ENCODE measurements at regions not wholly inside any gene's neighbourhood (a gene's known extent, or its start where the extent isn't known, plus 50 kb on each side); places are given as distances from the start of the nearest gene placed in this dataset.
A peak's percentile ranks its signal among the peaks of the same experiment; 100 is the strongest.
"Not testable (repeated sequence)": the region's sequence is repeated elsewhere in the genome, so short reads cannot be mapped to it uniquely, and the experiment has no call there.

GRCh38 chr17:21513012-21513570 lies 136.9 kb downstream of the KCNJ12 start:
- no peaks in the 10 kb centered on the region for H3K4me1 Mint-ChIP-seq (ENCODE audit: insufficient read depth, unreplicated experiment)
- POLR2A ChIA-PET, result interaction anchor here (0.6 kb wide), 2 partner anchors 37 to 576 kb away, joined by 3 to 4 read pairs; no protein-coding TSS in a partner anchor
- H3K36me3 Mint-ChIP-seq (ENCODE audit: insufficient read depth, unreplicated experiment), result no peaks in the 10 kb centered on the region
- CTCF ChIA-PET, result interaction anchor here (0.5 to 6.2 kb wide), 27 partner anchors 10 to 414 kb away, joined by 3 to 100 read pairs (median 7); no protein-coding TSS in a partner anchor
- H3K9me3 Mint-ChIP-seq (ENCODE audit: unreplicated experiment), result no peaks in the 10 kb centered on the region
- intact Hi-C loops (cut with micrococcal nuclease), result loop anchor here (2.0 to 10.0 kb wide), 2 partner anchors 188 to 394 kb away; no protein-coding TSS in a partner anchor
- peaks cover 21% of the 10 kb centered on the region for H3K27me3 Mint-ChIP-seq (ENCODE audit: insufficient read depth, unreplicated experiment)
- TF ChIP-seq, protein P1, sequence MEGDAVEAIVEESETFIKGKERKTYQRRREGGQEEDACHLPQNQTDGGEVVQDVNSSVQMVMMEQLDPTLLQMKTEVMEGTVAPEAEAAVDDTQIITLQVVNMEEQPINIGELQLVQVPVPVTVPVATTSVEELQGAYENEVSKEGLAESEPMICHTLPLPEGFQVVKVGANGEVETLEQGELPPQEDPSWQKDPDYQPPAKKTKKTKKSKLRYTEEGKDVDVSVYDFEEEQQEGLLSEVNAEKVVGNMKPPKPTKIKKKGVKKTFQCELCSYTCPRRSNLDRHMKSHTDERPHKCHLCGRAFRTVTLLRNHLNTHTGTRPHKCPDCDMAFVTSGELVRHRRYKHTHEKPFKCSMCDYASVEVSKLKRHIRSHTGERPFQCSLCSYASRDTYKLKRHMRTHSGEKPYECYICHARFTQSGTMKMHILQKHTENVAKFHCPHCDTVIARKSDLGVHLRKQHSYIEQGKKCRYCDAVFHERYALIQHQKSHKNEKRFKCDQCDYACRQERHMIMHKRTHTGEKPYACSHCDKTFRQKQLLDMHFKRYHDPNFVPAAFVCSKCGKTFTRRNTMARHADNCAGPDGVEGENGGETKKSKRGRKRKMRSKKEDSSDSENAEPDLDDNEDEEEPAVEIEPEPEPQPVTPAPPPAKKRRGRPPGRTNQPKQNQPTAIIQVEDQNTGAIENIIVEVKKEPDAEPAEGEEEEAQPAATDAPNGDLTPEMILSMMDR (IDR thresholded peaks at IDR 0.05; ENCODE audit: unreplicated experiment), result peak; percentile 83
- H3K4me3 Mint-ChIP-seq (ENCODE audit: unreplicated experiment), result no peak overlapping the region
- DNase-seq (ENCODE audit: unreplicated experiment), result peak; percentile 68
- H3K27ac Mint-ChIP-seq (ENCODE audit: low read depth, unreplicated experiment), result no peak overlapping the region
- no TSS peak for BruUV-seq (replicated peaks)

DNA sequence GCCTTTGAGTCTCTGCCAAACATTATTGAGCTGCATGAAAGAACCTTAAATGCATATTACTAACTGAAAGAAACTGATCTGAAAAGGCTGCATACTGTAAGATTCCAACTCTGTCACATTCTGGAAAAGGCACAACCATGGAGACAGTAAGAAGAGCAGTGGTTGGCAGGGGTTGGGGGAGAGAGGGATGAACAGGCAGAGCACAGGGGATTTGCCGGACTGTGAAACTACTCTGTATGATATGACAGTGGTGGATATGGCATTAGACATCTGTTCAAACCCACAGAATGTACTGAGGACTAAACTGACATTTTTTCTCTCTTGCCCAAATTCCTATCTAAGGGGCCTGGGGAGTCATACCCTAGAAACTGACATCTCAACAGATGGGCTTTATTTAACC lies 138.4 kb downstream of the KCNJ12 start:
- H3K27me3 Mint-ChIP-seq (ENCODE audit: insufficient read depth, unreplicated experiment), result peaks cover 31% of the 10 kb centered on the region
- H3K9me3 Mint-ChIP-seq (ENCODE audit: unreplicated experiment); H3K36me3 Mint-ChIP-seq (ENCODE audit: insufficient read depth, unreplicated experiment); DNase-seq (ENCODE audit: unreplicated experiment); POLR2A ChIA-PET; H3K4me3 Mint-ChIP-seq (ENCODE audit: unreplicated experiment); H3K27ac Mint-ChIP-seq (ENCODE audit: low read depth, unreplicated experiment); BruUV-seq (replicated peaks); H3K4me1 Mint-ChIP-seq (ENCODE audit: insufficient read depth, unreplicated experiment): not testable (repeated sequence)
- intact Hi-C loops (cut with micrococcal nuclease), result loop anchor here (10.0 kb wide), 1 partner anchor 190 kb away; no protein-coding TSS in a partner anchor
- CTCF ChIA-PET, result interaction anchor here (0.7 to 6.2 kb wide), 8 partner anchors 9 to 403 kb away, joined by 3 to 100 read pairs (median 4); no protein-coding TSS in a partner anchor

DNA sequence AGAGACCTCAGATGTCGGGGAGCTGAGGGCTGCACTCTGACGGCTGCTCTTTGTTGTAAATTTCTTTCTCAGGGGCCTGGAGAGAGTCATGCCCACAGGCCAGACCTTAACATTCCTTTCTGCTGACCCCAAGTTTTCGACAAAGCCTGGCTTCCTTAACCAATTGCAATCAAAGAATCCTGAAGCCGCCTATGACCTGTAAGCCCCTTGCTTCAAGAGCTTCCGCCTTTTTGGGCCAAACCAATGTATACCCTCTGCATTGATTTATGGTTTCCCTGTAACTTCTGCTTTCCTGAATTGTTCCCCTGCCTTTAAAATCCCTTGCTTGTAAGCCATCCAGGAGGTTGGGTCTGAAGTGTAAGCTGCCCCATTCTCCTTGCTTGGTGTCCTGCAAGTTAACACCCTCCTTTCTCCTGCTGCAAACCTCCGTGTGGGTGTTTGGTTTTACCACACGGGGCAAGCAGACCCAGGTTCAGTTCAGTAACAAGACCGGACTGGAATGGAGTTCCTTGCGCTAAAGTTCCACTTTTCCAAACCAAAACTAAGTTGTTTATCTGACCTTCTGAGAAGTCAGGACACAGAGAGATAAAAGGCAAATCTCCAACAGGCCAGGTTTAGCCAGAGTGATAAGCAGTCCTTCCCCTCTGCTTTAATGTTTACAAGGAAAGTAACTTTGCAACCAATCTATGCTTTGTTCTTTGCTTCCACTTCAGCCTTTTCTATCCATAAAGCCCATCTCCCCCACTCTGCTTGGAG lies 141.6 kb downstream of the KCNJ12 start:
- Mint-ChIP-seq H3K27me3 (ENCODE audit: insufficient read depth, unreplicated experiment) (peaks cover 31% of the 10 kb centered on the region), H3K36me3 (ENCODE audit: insufficient read depth, unreplicated experiment) (no peaks in the 10 kb centered on the region), H3K9me3 (ENCODE audit: unreplicated experiment) (no peaks in the 10 kb centered on the region), H3K27ac (ENCODE audit: low read depth, unreplicated experiment) (no peak overlapping the region), H3K4me1 (ENCODE audit: insufficient read depth, unreplicated experiment) (no peaks in the 10 kb centered on the region), H3K4me3 (ENCODE audit: unreplicated experiment) (no peak overlapping the region)
- intact Hi-C loops (cut with micrococcal nuclease), result loop anchor here (10.0 kb wide), 1 partner anchor 193 kb away; no protein-coding TSS in a partner anchor
- ChIA-PET POLR2A (no interaction called here), CTCF (interaction anchor here (0.5 to 1.2 kb wide), 3 partner anchors 61 to 398 kb away, joined by 3 to 4 read pairs (median 3); no protein-coding TSS in a partner anchor)
- no peak for DNase-seq (ENCODE audit: unreplicated experiment)
- TF ChIP-seq, protein P1 (IDR thresholded peaks at IDR 0.05; ENCODE audit: unreplicated experiment), result no peak
- BruUV-seq (replicated peaks), result no TSS peak

GRCh38 chr17:21522755-21523336 lies 146.7 kb downstream of the KCNJ12 start:
- Mint-ChIP-seq H3K36me3 (ENCODE audit: insufficient read depth, unreplicated experiment) (no peaks in the 10 kb centered on the region), H3K4me1 (ENCODE audit: insufficient read depth, unreplicated experiment) (no peaks in the 10 kb centered on the region), H3K4me3 (ENCODE audit: unreplicated experiment) (no peak overlapping the region), H3K9me3 (ENCODE audit: unreplicated experiment) (no peaks in the 10 kb centered on the region), H3K27ac (ENCODE audit: low read depth, unreplicated experiment) (no peak overlapping the region), H3K27me3 (ENCODE audit: insufficient read depth, unreplicated experiment) (peaks cover 13% of the 10 kb centered on the region)
- BruUV-seq (replicated peaks), result no TSS peak
- intact Hi-C loops (cut with micrococcal nuclease), result no loop called here
- DNase-seq (ENCODE audit: unreplicated experiment), result no peak
- POLR2A ChIA-PET, result no interaction called here
- TF ChIP-seq, protein P1 (IDR thresholded peaks at IDR 0.05; ENCODE audit: unreplicated experiment), result no peak
- CTCF ChIA-PET, result interaction anchor here (1.2 to 5.4 kb wide), 2 partner anchors 10 to 66 kb away, joined by 5 to 43 read pairs; no protein-coding TSS in a partner anchor
